Astrocyte of the spinal cord (primary cell): ENCODE measurements at regions not wholly inside any gene's neighbourhood (a gene's known extent, or its start where the extent isn't known, plus 50 kb on each side); places are given as distances from the start of the nearest gene placed in this dataset.

Experiments
- DNase-seq: peaks from one replicate; pipeline ENCODE4 v3.0.0; 2011; ENCODE audit warnings: low read depth, low spot score
- H3K4me3 ChIP-seq: 2 replicates; pipeline ENCODE4 v1.5.1; 2011; ENCODE audit warnings: low read depth, mild to moderate bottlenecking, low read length, moderate library complexity
- in situ Hi-C: cut with HindIII; loops from 2 replicates; pipeline ENCODE4 v1.10.0; 2017; ENCODE audit warnings: low sequenced_read_pairs
- TF ChIP-seq, protein P1 (sequence below): IDR thresholded peaks from 2 replicates; pipeline ENCODE4 v1.5.1; 2012; ENCODE audit warnings: low read depth, mild to moderate bottlenecking, low read length, inconsistent platforms

DNA sequence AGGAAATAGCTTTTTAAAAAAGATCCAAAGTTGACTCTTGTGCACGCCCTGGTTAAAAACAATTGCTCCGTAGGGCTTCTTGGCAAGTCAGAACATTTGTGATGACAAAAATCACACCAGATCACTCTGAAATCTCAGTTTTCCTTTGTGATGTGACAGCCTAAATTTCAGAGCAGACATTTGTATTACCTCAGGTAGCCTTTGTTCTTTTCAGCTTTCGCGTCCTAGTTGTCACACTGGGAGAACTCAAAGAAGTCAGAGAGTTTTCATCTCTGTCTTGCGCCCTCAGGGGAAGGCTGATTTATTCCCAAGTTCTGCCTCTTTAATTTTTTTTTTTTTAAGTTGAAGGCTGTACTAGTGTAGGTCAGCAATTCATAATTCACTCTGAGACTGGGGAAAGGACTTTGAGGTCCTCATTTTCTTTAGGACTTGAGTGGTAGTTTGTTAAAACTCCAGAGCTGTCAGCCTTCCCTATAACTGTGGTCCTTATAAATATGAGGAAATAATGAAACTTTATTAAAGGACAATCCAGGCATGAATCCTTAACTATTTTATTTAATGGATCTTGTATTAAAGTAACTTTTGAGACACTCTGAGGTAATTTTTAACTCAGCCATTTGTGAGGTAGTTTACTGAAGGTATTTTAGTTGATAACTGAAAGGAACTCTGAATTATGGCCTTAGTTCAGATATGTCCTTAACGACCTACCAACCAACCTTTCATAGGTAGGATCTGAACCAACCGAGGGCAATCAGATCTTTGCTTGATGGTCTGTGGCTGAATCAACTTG is 525.1 kb upstream of the FAM98A start:
- TF ChIP-seq, protein P1, sequence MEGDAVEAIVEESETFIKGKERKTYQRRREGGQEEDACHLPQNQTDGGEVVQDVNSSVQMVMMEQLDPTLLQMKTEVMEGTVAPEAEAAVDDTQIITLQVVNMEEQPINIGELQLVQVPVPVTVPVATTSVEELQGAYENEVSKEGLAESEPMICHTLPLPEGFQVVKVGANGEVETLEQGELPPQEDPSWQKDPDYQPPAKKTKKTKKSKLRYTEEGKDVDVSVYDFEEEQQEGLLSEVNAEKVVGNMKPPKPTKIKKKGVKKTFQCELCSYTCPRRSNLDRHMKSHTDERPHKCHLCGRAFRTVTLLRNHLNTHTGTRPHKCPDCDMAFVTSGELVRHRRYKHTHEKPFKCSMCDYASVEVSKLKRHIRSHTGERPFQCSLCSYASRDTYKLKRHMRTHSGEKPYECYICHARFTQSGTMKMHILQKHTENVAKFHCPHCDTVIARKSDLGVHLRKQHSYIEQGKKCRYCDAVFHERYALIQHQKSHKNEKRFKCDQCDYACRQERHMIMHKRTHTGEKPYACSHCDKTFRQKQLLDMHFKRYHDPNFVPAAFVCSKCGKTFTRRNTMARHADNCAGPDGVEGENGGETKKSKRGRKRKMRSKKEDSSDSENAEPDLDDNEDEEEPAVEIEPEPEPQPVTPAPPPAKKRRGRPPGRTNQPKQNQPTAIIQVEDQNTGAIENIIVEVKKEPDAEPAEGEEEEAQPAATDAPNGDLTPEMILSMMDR = no peak
- no peak for DNase-seq
- no peak overlapping the region for H3K4me3 ChIP-seq
- in situ Hi-C loops = no loop called here

DNA sequence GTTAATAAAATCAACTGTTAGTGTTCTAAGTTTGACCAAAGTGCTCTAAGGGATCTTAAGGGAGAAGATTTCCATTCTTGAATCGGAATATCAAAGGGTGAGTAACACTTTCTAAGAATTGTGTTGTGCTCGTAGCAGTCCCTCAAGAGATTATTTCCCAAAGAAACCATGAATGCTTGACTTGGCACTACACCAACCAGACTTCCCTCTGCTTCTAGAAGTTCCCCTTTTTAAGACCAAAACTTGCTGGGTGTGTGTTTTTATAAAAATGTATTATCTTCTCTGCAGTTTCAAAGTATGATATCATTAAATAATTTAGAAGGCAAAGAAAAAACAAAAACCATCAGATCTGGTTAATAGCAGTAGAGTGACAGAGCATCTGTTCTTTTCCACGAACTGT is 522.0 kb upstream of the FAM98A start:
- DNase-seq = no peak
- H3K4me3 ChIP-seq = no peak overlapping the region
- in situ Hi-C loops = no loop called here
- TF ChIP-seq, protein P1 = no peak

DNA sequence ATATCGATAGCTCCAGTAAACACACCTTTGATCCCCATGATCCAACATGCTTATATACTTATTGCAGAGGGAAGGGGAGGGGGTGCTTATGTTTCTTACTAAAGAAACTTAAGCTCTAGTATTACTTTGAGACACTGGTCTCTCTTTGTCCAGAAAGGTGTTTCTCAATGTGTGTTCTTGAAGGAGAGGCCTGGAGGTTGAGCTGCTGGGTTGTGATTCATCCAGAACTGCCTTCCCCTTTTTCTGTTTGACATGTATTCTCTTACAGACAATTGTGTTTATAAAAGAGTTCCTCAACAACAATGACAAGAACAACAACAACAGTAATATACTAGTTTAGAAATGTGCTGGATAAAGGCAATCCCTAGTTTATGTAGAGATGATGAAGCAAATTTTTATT is 516.0 kb upstream of the FAM98A start:
- TF ChIP-seq, protein P1 = no peak
- no peak overlapping the region for H3K4me3 ChIP-seq
- DNase-seq = no peak
- in situ Hi-C loops = no loop called here

DNA sequence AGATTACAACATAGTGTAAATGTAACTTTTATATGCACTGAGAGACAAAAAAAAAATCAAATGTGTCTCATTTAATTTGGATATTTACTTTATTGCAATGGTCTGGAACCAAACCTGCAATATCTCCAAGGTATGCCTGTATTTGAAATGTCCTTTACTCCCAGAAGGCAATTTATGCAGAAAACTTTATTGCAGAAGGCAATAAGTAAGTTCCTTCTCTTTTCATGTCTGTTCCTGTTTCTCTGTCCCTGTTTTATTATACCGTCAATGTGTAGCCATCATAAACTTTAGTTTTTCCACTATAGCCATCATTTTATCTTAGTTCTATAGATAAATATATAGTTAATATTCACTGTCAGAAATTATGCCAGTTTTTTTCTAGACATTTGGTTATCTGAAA is 513.1 kb upstream of the FAM98A start:
- no peak overlapping the region for H3K4me3 ChIP-seq
- TF ChIP-seq, protein P1 = no peak
- DNase-seq = no peak
- in situ Hi-C loops = no loop called here

DNA sequence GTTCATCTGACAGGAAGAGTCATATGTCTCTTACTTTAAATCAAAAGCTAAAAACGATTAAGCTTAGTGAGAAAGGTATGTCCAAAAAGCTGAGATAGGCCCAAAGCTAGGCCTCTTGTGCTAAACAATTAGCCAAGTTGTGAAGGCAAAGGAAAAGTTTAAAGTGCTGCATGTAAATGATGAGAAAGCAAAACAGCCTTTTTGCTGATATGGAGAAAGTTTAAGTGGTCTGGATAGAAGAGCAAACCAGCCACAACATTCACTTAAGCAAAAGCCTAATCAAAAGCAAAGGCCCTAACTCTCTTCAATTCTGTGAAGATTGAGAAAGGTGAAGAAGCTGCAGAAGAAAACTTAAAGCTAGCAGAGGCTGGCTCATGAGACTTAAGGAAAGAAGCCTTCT is 511.3 kb upstream of the FAM98A start:
- in situ Hi-C loops = no loop called here
- H3K4me3 ChIP-seq = no peak overlapping the region
- TF ChIP-seq, protein P1 = no peak
- no peak for DNase-seq

DNA sequence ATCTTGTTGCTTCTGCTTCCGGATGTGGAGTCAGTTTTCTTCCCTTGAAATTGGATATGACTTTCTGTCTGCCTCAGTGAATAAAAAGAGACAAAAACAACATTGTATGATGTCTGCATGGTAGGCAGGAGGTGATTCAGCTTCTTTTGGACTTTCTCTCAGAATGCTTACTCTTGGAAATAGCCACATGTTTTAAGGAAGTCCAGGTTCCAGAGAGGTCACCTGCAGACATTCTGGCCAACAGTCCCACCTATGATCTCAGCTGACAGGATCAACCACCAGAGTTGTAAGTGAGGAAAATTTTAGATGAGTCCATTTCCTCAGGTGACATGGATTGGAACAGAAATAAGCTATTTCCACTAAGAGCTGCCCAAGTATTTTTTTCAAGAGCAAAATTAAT is 508.7 kb upstream of the FAM98A start:
- H3K4me3 ChIP-seq = no peak overlapping the region
- DNase-seq = peak; percentile 6
- TF ChIP-seq, protein P1 = no peak
- in situ Hi-C loops = no loop called here
